HG03575 (cell line): ENCODE measurements at regions not wholly inside any gene's neighbourhood (a gene's known extent, or its start where the extent isn't known, plus 50 kb on each side); places are given as distances from the start of the nearest gene placed in this dataset.
"Not testable (repeated sequence)": the region's sequence is repeated elsewhere in the genome, so short reads cannot be mapped to it uniquely, and the experiment has no call there.

Experiments
- ATAC-seq: cut with Tn5 transposase; IDR thresholded peaks from one replicate; pipeline ENCODE4 v1.9.1; 2021; ENCODE audit not compliant: unreplicated experiment, insufficient number of reproducible peaks, low FRiP score; ENCODE audit errors: extremely low read depth

DNA sequence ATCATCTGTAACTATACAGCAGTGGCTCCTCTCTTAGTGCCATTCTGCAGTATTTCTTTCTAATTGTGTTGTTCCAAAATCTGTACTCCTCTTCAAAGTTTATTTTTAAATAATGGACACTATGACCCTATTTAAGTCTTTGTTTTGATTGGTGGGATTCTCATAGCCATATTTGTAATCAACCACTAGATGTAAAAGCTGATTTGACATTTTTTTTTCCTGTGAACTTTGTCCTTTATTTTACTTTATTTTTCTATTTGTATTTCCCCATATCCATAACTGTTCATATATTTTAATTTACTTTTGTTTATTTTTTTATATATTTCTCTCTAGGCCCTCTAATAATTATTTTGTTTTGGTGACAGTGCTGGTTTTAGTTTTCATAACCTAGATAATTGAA is 544.4 kb downstream of the KCNJ2 start:
- ATAC-seq: no peak

DNA sequence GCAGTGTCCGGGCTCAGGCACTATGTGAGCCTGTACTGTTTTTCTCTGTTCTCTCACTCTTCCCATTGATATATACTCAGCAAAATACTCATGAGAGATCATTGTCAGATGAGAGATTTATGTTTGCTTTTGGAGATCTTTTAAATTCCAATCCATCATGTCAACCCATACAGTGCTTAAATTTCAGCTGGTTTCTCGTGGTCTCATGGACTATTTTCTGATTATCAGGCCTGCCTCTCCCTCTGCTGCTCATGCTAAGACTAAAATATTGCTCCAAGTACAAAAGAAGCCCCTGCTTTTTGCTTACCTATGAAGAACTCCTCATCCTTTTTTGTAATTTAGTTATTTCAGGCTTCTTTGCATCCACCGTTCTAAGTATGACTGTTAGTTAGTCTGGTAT is 547.2 kb downstream of the KCNJ2 start:
- no peak for ATAC-seq

GRCh38 chr17:70717042-70717441 is 547.7 kb downstream of the KCNJ2 start:
- no peak for ATAC-seq

DNA sequence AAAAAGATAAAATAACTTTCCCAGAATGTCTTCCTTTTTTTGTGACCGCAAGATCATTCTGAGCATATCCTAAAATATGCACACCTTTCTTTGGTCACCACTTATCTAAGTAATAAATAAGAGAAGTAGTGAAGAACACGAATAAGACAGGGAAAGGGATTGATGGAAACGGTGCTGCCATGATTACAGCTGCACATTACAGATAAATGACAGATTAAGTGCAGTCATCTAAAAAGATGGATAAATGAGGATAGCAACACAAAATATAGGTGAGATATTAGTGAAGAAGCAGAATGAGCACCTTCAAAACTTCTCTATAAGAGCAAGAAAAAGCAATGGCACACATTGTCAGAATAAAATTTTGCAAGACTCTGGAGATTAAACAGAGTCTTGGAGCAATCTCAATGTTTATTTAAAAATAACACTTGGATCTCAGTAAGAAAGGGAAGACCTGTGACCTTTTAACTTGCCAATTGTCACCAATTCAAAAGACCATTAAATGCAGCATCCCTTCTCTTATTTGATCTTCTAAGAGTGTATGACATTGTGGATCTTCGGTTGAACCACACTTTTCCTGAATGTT is 567.1 kb downstream of the KCNJ2 start:
- no peak for ATAC-seq

GRCh38 chr17:70739065-70739464 is 569.7 kb downstream of the KCNJ2 start:
- ATAC-seq: no peak

- ATAC-seq: not testable (repeated sequence)
Measured at GRCh38 chr17:70746574-70746973, 577.2 kb downstream of the KCNJ2 start.

- ATAC-seq: no peak
Measured at GRCh38 chr17:70750983-70751382, 581.7 kb downstream of the KCNJ2 start.

- not testable (repeated sequence) for ATAC-seq
Measured at GRCh38 chr17:70752461-70752860, 583.1 kb downstream of the KCNJ2 start.

DNA sequence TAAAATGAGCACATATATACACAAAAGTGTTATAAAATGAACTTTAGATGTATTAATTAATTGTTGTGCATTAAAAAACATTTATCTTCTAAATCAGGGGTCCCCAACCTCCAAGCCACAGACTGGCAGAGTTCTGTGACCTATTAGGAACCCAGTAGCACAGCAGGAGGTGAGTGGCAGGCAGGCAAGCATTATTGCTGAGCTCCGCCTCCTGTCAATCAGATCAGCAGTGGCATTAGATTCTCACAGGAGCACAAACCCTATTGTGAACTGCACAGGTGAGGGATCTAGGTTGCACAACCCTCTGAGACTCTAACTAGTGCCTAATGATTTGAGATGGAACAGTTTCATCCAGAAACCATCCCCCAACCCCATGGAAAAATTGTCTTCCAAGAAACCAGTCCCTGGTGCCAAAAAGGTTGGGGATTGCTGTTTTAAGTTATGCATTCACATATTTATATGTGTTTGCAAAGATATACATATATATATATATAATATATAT is 583.7 kb downstream of the KCNJ2 start:
- ATAC-seq: no peak

- no peak for ATAC-seq
Measured at GRCh38 chr17:70763018-70763417, 593.7 kb downstream of the KCNJ2 start.

- no peak for ATAC-seq
Measured at GRCh38 chr17:70767102-70767701, 597.9 kb downstream of the KCNJ2 start.

GRCh38 chr17:70769956-70770355 is 600.6 kb downstream of the KCNJ2 start:
- no peak for ATAC-seq

GRCh38 chr17:70771804-70772386 is 602.6 kb downstream of the KCNJ2 start:
- no peak for ATAC-seq

DNA sequence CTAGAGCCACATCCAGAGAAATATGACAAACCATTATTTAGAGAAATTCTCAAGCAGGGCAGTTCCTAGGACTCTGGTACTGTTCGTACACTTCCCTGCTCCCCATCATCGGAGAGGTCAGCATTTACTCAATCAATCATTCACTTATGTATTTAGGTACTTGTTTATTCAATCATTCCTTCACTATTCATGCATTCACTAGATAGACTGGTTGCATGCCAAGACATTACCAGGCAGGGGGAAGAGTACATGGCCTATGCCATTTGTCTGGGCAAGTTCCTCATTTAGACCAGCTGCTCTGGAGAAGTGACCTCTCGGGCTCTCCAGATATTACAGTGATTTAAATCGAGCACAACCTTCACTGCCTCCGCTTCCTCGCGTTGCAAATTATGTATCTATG is 603.4 kb downstream of the KCNJ2 start:
- ATAC-seq: no peak

DNA sequence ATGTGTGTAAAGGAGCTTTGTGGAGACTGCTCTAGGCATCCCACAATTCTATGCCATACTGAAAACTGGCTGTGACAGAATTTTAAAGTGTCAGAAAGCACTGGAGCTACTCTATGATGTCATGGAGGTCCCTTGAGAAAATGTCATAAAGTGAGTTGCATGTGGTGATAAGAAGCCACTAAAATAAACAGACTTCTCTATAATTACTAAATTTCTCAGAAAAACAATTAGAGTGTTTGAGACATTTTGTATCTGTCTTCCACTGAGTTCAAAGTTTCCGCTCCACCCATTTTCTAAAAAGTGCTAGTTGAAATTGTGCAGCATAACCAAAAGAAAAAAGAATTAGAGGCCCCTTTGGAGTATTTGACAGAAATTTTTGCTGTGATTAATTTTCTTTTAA is 603.9 kb downstream of the KCNJ2 start:
- no peak for ATAC-seq

GRCh38 chr17:70774339-70775117 is 605.2 kb downstream of the KCNJ2 start:
- ATAC-seq: no peak

DNA sequence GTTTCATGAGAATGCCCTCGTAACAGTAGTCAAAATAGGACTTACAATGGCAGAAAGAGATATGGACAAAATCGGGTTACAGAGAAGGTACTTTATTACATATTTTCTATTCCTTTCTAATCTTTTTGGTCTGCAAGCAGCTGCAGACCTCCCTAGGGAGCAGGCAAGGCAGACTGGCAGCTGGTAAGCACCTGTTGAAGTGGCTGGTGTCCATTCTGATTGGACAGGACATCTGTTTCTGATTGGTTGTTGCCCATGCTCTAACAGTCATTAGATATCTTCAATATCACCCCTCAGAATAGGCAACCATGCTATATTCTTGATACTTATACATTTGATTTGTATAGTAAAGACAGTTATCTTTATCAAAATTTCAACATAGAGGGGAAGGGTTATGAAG is 606.3 kb downstream of the KCNJ2 start:
- ATAC-seq: no peak

GRCh38 chr17:70776441-70776840 is 607.1 kb downstream of the KCNJ2 start:
- ATAC-seq: no peak

DNA sequence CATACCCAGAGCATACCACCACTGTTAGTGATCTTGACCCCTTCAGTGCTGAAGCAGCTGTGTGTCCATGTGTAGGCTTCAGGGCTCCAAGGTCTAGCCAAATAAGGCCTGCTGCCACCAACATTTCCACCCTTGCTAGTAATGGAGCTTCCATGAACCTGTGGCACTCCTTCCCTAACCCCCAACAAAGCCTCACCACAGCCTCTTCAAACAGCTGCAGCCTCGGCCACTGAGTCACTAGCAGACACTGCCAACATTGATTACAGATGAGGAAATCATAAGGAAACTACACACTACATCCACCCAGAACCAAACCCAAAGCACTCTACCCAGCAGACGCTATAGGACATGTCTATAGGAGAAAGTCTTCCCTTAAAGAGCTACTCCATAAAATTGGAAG is 610.7 kb downstream of the KCNJ2 start:
- no peak for ATAC-seq

GRCh38 chr17:70786081-70786480 is 616.7 kb downstream of the KCNJ2 start:
- ATAC-seq: no peak
